OCI-LY7 (cell line): ENCODE measurements at regions not wholly inside any gene's neighbourhood (a gene's known extent, or its start where the extent isn't known, plus 50 kb on each side); places are given as distances from the start of the nearest gene placed in this dataset.
A peak's percentile ranks its signal among the peaks of the same experiment; 100 is the strongest.

Experiments
- BruUV-seq: library from RNA; stranded (reverse); fragments of 400-500 nt; replicated peaks from 2 replicates; lab custom pipeline; 2021; lab: Mats Ljungman, UMichigan
- CTCF ChIA-PET: fragments of 300-600 bp; sonication (Branson Sonifier 250); formaldehyde crosslinking; loops from one replicate; lab custom pipeline; 2022; ENCODE audit warnings: antibody characterized with exemption; ENCODE audit not compliant: unreplicated experiment; lab: Charles Lee
- POLR2A ChIA-PET: fragments of 300-600 bp; sonication (Branson Sonifier 250); formaldehyde crosslinking; loops from one replicate; lab custom pipeline; 2022; ENCODE audit warnings: antibody characterized with exemption; lab: Charles Lee
- DNase-seq: peaks from one replicate; pipeline ENCODE4 v3.0.0-alpha.2; 2015; ENCODE audit warnings: low spot score
- H2AFZ ChIP-seq: fragments of 200-600 bp; sonication (generic), shearing (Covaris generic); 2 replicates; pipeline ENCODE4 v1.6.1; 2014; ENCODE audit warnings: mild to moderate bottlenecking, antibody characterized with exemption, low read length, moderate library complexity
- H3K27ac ChIP-seq: fragments of 200-600 bp; sonication (generic); 2 replicates; pipeline ENCODE4 v1.5.1; 2014; ENCODE audit warnings: mixed run types, low read depth, mild to moderate bottlenecking, moderate library complexity, low read length, inconsistent platforms; ENCODE audit not compliant: poor library complexity, severe bottlenecking
- H3K36me3 ChIP-seq: fragments of 200-600 bp; sonication (generic); 2 replicates; pipeline ENCODE4 v1.6.1; 2014; ENCODE audit warnings: mild to moderate bottlenecking, antibody characterized with exemption, low read length, moderate library complexity, mixed read lengths; ENCODE audit not compliant: insufficient read depth
- H3K4me1 ChIP-seq: fragments of 200-600 bp; sonication (generic); 2 replicates; pipeline ENCODE4 v1.5.1; 2014; ENCODE audit warnings: mild to moderate bottlenecking, low read length; ENCODE audit not compliant: insufficient read depth, poor library complexity, severe bottlenecking
- H3K4me2 ChIP-seq: fragments of 200-600 bp; sonication (generic); 2 replicates; pipeline ENCODE4 v1.6.1; 2014; ENCODE audit warnings: mild to moderate bottlenecking, low read length
- H3K4me3 ChIP-seq: fragments of 200-600 bp; sonication (generic); 2 replicates; pipeline ENCODE4 v1.5.1; 2014; ENCODE audit warnings: mild to moderate bottlenecking, low read depth, low read length; ENCODE audit not compliant: poor library complexity, severe bottlenecking
- H3K79me2 ChIP-seq: fragments of 200-600 bp; sonication (generic); 2 replicates; pipeline ENCODE4 v1.6.1; 2016; ENCODE audit warnings: low read depth, mild to moderate bottlenecking, low read length, moderate library complexity, mixed read lengths; ENCODE audit not compliant: insufficient read depth
- H3K9me2 ChIP-seq: fragments of 200-600 bp; sonication (generic); 2 replicates; pipeline ENCODE4 v1.6.1; 2016; ENCODE audit warnings: mild to moderate bottlenecking, low read length, mixed read lengths; ENCODE audit not compliant: insufficient read depth
- H3K9me3 ChIP-seq: fragments of 200-600 bp; sonication (generic); 2 replicates; pipeline ENCODE4 v1.6.1; 2014; ENCODE audit warnings: mild to moderate bottlenecking, mixed run types, low read length, mixed read lengths
- H4K20me1 ChIP-seq: fragments of 200-600 bp; sonication (generic); 2 replicates; pipeline ENCODE4 v1.6.1; 2014; ENCODE audit warnings: mild to moderate bottlenecking, antibody characterized with exemption, low read length, moderate library complexity, mixed read lengths; ENCODE audit not compliant: insufficient read depth
- EZH2phosphoT487 ChIP-seq: fragments of 200-600 bp; sonication (generic); IDR thresholded peaks from 2 replicates; pipeline ENCODE4 v1.6.1; 2018; ENCODE audit warnings: low read depth, borderline replicate concordance, mild to moderate bottlenecking, mixed run types, antibody characterized with exemption, low read length, moderate library complexity, mixed read lengths
- intact Hi-C: fragments of 100-400 bp; cut with micrococcal nuclease; formaldehyde crosslinking; loops from one replicate; pipeline ENCODE4 v1.10.0; 2022; ENCODE audit not compliant: unreplicated experiment
- TF ChIP-seq, protein P1 (sequence below): fragments of 200-600 bp; sonication (generic); conservative IDR thresholded peaks from 2 replicates; pipeline ENCODE4 v1.5.1; 2014; ENCODE audit warnings: mild to moderate bottlenecking, antibody characterized with exemption, low read length, moderate library complexity, mixed read lengths

- H3K79me2 ChIP-seq = no peaks in the 10 kb centered on the region
- BruUV-seq = no TSS peak
- H3K4me3 ChIP-seq = no peak overlapping the region
- ChIA-PET CTCF (no interaction called here), POLR2A (interaction anchor here (5.2 kb wide), 1 partner anchor 12 kb away, joined by 44 read pairs; no protein-coding TSS in a partner anchor)
- H2AFZ ChIP-seq = no peak overlapping the region
- no peaks in the 10 kb centered on the region for H3K9me2 ChIP-seq
- intact Hi-C loops = no loop called here
- H3K36me3 ChIP-seq = no peaks in the 10 kb centered on the region
- no peaks in the 10 kb centered on the region for H4K20me1 ChIP-seq
- peaks cover 40% of the 10 kb centered on the region for H3K4me1 ChIP-seq
- no peak for DNase-seq
- H3K9me3 ChIP-seq = no peaks in the 10 kb centered on the region
- H3K27ac ChIP-seq = no peak overlapping the region
- TF ChIP-seq, protein P1, sequence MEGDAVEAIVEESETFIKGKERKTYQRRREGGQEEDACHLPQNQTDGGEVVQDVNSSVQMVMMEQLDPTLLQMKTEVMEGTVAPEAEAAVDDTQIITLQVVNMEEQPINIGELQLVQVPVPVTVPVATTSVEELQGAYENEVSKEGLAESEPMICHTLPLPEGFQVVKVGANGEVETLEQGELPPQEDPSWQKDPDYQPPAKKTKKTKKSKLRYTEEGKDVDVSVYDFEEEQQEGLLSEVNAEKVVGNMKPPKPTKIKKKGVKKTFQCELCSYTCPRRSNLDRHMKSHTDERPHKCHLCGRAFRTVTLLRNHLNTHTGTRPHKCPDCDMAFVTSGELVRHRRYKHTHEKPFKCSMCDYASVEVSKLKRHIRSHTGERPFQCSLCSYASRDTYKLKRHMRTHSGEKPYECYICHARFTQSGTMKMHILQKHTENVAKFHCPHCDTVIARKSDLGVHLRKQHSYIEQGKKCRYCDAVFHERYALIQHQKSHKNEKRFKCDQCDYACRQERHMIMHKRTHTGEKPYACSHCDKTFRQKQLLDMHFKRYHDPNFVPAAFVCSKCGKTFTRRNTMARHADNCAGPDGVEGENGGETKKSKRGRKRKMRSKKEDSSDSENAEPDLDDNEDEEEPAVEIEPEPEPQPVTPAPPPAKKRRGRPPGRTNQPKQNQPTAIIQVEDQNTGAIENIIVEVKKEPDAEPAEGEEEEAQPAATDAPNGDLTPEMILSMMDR = no peak
- TF ChIP-seq EZH2phosphoT487 = no peak
- H3K4me2 ChIP-seq = no peak overlapping the region
Observed at GRCh38 chr11:115916608-115917007, 412.4 kb upstream of the CADM1 start.

DNA sequence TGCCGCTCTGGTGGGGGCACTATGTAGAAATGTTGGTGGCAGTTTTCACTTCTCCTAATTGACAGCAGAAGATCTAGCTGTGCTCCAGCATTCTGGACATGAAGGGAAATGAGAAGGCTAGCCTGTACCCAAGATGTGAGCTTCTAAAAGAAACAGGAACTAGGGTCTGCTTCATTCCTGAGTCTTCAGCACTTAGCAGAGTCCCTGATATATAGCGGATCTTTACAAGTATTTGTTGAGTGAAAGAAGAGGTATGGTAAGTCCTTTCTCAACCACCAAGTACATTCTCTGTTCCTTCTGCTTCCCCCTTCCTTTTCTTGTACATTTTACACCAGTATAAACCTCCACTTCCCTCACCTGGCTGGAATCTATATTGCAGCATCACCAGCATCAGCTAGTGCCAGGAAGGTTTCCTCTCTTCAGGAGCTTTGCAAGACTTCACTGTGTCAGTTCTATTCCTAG is 408.3 kb upstream of the CADM1 start:
- Histone ChIP-seq H4K20me1 (no peaks in the 10 kb centered on the region), H3K36me3 (no peaks in the 10 kb centered on the region), H3K4me1 (peaks cover 30% of the 10 kb centered on the region), H3K27ac (peak overlapping the region; percentile 61), H3K4me3 (peak overlapping the region; percentile 35), H3K4me2 (peak overlapping the region; percentile 57), H3K9me3 (no peaks in the 10 kb centered on the region), H3K79me2 (no peaks in the 10 kb centered on the region), H3K9me2 (no peaks in the 10 kb centered on the region), H2AFZ (peak overlapping the region; percentile 82; the same call in 1 of the 2 replicates)
- ChIA-PET CTCF (interaction anchor here (0.8 to 1.3 kb wide), 3 partner anchors 10 to 27 kb away, joined by 3 to 4 read pairs (median 3); no protein-coding TSS in a partner anchor), POLR2A (interaction anchor here (0.6 to 4.7 kb wide), 13 partner anchors 9 to 1925 kb away, joined by 3 to 31 read pairs (median 5); no protein-coding TSS in a partner anchor)
- peak; percentile 82 for DNase-seq
- intact Hi-C loops = loop anchor here (1.0 to 2.0 kb wide), 3 partner anchors 18 to 42 kb away; no protein-coding TSS in a partner anchor
- BruUV-seq = no TSS peak
- no peak for TF ChIP-seq EZH2phosphoT487
- TF ChIP-seq, protein P1 = peak; percentile 74
